ENCODE measurements at regions not wholly inside any gene's neighbourhood (a gene's known extent, or its start where the extent isn't known, plus 50 kb on each side); places are given as distances from the start of the nearest gene placed in this dataset.
"Not testable (repeated sequence)": the region's sequence is repeated elsewhere in the genome, so short reads cannot be mapped to it uniquely, and the experiment has no call there.

DNA sequence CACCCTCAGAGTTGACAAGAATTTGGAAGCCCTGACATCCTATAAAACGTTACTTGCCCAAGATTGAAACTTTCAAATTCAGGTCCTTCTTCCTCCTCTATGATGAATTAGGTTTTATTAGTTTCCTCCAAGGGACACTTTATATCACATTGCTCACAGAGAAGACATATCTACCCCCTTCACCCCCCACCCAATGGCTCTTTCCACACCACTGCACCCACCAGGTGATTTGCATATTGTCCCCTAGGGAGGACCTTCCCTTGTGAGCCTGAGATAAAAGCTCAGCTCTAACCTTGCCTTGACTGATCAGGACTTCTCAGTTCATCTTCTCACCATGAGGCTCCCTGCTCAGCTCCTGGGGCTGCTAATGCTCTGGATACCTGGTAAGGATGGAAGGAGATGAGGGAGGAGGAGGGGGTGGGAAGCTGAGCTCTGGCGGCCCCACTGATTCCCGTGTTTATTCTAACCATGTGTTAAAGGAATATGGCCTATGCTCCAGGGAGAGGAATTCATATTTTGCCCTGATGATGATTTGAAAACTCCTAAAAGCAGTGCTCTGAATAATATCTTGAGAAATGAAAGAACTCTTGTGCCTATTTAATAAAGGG lies 1255.8 kb downstream of the RPIA start:
- TF ChIP-seq, protein P1, sequence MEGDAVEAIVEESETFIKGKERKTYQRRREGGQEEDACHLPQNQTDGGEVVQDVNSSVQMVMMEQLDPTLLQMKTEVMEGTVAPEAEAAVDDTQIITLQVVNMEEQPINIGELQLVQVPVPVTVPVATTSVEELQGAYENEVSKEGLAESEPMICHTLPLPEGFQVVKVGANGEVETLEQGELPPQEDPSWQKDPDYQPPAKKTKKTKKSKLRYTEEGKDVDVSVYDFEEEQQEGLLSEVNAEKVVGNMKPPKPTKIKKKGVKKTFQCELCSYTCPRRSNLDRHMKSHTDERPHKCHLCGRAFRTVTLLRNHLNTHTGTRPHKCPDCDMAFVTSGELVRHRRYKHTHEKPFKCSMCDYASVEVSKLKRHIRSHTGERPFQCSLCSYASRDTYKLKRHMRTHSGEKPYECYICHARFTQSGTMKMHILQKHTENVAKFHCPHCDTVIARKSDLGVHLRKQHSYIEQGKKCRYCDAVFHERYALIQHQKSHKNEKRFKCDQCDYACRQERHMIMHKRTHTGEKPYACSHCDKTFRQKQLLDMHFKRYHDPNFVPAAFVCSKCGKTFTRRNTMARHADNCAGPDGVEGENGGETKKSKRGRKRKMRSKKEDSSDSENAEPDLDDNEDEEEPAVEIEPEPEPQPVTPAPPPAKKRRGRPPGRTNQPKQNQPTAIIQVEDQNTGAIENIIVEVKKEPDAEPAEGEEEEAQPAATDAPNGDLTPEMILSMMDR (IDR thresholded peaks at IDR 0.05): not testable (repeated sequence)
- not testable (repeated sequence) for TF ChIP-seq POLR2A, EP300 (IDR thresholded peaks at IDR 0.05)

Data from tibial nerve (tissue), 4 donors.